HEK293T (cell line): ENCODE measurements at regions not wholly inside any gene's neighbourhood (a gene's known extent, or its start where the extent isn't known, plus 50 kb on each side); places are given as distances from the start of the nearest gene placed in this dataset.

Experiments
- CTCF ChIA-PET: fragments of 350-600 bp; formaldehyde crosslinking; extraction: SDS; loops from one replicate; lab custom pipeline; 2021; ENCODE audit warnings: antibody characterized with exemption, inconsistent platforms; lab: Yijun Ruan, JAX
- POLR2A ChIA-PET: fragments of 350-600 bp; formaldehyde crosslinking; extraction: SDS; loops from one replicate; lab custom pipeline; 2020; ENCODE audit warnings: antibody characterized with exemption, inconsistent platforms; lab: Yijun Ruan, JAX
- DNase-seq: peaks from one replicate; pipeline ENCODE4 v3.0.0; 2012; ENCODE audit warnings: mixed read lengths; ENCODE audit errors: extremely low spot score
- ARNT ChIP-seq: fragments of 450-650 bp; IDR thresholded peaks from 2 replicates; pipeline ENCODE4 v1.6.1; 2017; ENCODE audit warnings: mild to moderate bottlenecking
- BHLHE40 ChIP-seq: fragments of 450-650 bp; IDR thresholded peaks from 2 replicates; pipeline ENCODE4 v1.6.1; 2016; ENCODE audit warnings: mild to moderate bottlenecking, moderate library complexity, borderline replicate concordance
- CTBP1 ChIP-seq: fragments of 450-650 bp; IDR thresholded peaks from 2 replicates; pipeline ENCODE4 v1.6.1; 2016; ENCODE audit warnings: borderline replicate concordance
- ELF4 ChIP-seq: fragments of 450-650 bp; IDR thresholded peaks from 2 replicates; pipeline ENCODE4 v1.6.1; 2017; ENCODE audit warnings: antibody characterized with exemption
- FOXA1 ChIP-seq: fragments of 450-650 bp; IDR thresholded peaks from 2 replicates; pipeline ENCODE4 v1.6.1; 2016; ENCODE audit warnings: mild to moderate bottlenecking
- FOXK2 ChIP-seq: fragments of 450-650 bp; IDR thresholded peaks from 2 replicates; pipeline ENCODE4 v1.6.1; 2016; ENCODE audit warnings: mild to moderate bottlenecking
- FOXM1 ChIP-seq: fragments of 450-650 bp; IDR thresholded peaks from 2 replicates; pipeline ENCODE4 v1.6.1; 2017; ENCODE audit warnings: mild to moderate bottlenecking, borderline replicate concordance
- HDGF ChIP-seq: fragments of 450-650 bp; IDR thresholded peaks from 2 replicates; pipeline ENCODE4 v1.6.1; 2017; ENCODE audit warnings: antibody characterized with exemption, borderline replicate concordance
- L3MBTL2 ChIP-seq: fragments of 450-650 bp; conservative IDR thresholded peaks from 2 replicates; pipeline ENCODE4 v1.6.1; 2016; ENCODE audit warnings: mild to moderate bottlenecking
- LEF1 ChIP-seq: fragments of 450-650 bp; IDR thresholded peaks from 2 replicates; pipeline ENCODE4 v1.6.1; 2017; ENCODE audit warnings: mild to moderate bottlenecking, borderline replicate concordance
- NFRKB ChIP-seq: fragments of 450-650 bp; IDR thresholded peaks from 2 replicates; pipeline ENCODE4 v1.6.1; 2016; ENCODE audit warnings: mild to moderate bottlenecking, moderate library complexity
- SP1 ChIP-seq: fragments of 450-650 bp; IDR thresholded peaks from 2 replicates; pipeline ENCODE4 v1.6.1; 2017
- SUZ12 ChIP-seq: fragments of 450-650 bp; IDR thresholded peaks from 2 replicates; pipeline ENCODE4 v1.6.1; 2016; ENCODE audit warnings: mild to moderate bottlenecking
- TARDBP ChIP-seq: fragments of 450-650 bp; IDR thresholded peaks from 2 replicates; pipeline ENCODE4 v1.6.1; 2016
- ZNF384 ChIP-seq: fragments of 450-650 bp; IDR thresholded peaks from 2 replicates; pipeline ENCODE4 v1.6.1; 2016
- TF ChIP-seq, protein P1 (sequence below): fragments of 450-650 bp; IDR thresholded peaks from 2 replicates; pipeline ENCODE4 v1.6.1; 2016

- no peak for TF ChIP-seq SUZ12
- TF ChIP-seq, protein P1, sequence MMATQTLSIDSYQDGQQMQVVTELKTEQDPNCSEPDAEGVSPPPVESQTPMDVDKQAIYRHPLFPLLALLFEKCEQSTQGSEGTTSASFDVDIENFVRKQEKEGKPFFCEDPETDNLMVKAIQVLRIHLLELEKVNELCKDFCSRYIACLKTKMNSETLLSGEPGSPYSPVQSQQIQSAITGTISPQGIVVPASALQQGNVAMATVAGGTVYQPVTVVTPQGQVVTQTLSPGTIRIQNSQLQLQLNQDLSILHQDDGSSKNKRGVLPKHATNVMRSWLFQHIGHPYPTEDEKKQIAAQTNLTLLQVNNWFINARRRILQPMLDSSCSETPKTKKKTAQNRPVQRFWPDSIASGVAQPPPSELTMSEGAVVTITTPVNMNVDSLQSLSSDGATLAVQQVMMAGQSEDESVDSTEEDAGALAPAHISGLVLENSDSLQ = peak; percentile 55
- no peak for TF ChIP-seq FOXA1
- no peak for TF ChIP-seq BHLHE40
- no peak for TF ChIP-seq TARDBP
- POLR2A ChIA-PET = no interaction called here
- no peak for DNase-seq
- CTCF ChIA-PET = no interaction called here
Measured at GRCh38 chr1:57943365-57943764, 519.5 kb upstream of the DAB1 start.

DNA sequence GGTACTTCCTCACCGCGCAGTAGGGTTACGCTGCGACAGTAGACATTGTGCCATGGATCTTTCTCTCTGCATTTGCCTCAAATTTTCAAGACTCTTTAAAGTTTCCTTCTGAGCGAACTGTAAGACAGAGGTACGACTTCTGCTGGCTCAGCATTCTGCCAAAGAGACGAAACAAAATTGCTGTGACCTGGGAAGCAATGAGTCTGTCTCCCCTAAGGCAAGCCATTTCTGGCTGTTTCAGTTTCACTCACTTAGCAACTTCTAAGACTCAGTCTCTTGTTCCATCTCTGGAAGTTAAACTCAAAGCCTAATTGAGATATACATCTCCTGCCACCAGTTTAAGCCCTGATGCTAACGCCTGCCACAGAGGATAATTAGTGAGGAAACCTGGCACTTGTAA, 510.9 kb upstream of the DAB1 start:
- ChIA-PET CTCF (no interaction called here), POLR2A (no interaction called here)
- DNase-seq = no peak
- TF ChIP-seq L3MBTL2 = no peak
- TF ChIP-seq, protein P1 = no peak
- TF ChIP-seq FOXM1 = no peak
- no peak for TF ChIP-seq SP1
- TF ChIP-seq ARNT = no peak
- TF ChIP-seq NFRKB = no peak
- TF ChIP-seq ELF4 = no peak

- DNase-seq = no peak
- ChIA-PET POLR2A (no interaction called here), CTCF (no interaction called here)
- TF ChIP-seq BHLHE40 = no peak
Measured at GRCh38 chr1:57927003-57927402, 503.1 kb upstream of the DAB1 start.

- POLR2A ChIA-PET = no interaction called here
- TF ChIP-seq LEF1 (no peak), CTBP1 (no peak), BHLHE40 (no peak), HDGF (no peak), SUZ12 (no peak), ARNT (no peak), TARDBP (no peak), ELF4 (no peak), L3MBTL2 (no peak), FOXA1 (no peak)
- DNase-seq = no peak
- CTCF ChIA-PET = interaction anchor here (0.7 kb wide), 1 partner anchor 21 kb away, joined by 3 read pairs; no protein-coding TSS in a partner anchor
Measured at GRCh38 chr1:57926025-57926552, 502.2 kb upstream of the DAB1 start.

DNA sequence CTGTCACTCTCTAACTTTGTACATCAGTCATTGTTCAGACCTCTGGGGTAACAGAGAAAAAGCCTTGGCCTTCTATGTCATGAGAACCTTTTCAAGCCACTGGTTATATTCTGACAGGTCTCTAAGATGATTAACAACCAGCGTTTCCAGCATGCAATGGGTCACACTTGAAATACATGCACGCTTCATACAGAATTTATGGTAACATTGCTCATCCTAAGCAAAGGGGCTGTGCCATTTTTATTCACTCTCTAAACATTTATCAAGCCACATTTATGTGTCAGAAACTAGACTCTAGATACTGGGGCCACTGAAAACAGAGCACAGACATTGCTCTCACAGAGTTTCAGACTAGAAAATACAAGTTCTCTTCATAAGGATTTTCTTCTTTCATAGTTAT, 501.4 kb upstream of the DAB1 start:
- TF ChIP-seq CTBP1 (no peak), ELF4 (no peak), FOXM1 (no peak), TARDBP (no peak), ARNT (no peak), NFRKB (no peak), BHLHE40 (no peak), L3MBTL2 (no peak), SP1 (no peak), LEF1 (no peak), HDGF (no peak), ZNF384 (no peak), FOXK2 (no peak), FOXA1 (no peak)
- TF ChIP-seq, protein P1 = no peak
- DNase-seq = no peak
- ChIA-PET CTCF (no interaction called here), POLR2A (no interaction called here)

DNA sequence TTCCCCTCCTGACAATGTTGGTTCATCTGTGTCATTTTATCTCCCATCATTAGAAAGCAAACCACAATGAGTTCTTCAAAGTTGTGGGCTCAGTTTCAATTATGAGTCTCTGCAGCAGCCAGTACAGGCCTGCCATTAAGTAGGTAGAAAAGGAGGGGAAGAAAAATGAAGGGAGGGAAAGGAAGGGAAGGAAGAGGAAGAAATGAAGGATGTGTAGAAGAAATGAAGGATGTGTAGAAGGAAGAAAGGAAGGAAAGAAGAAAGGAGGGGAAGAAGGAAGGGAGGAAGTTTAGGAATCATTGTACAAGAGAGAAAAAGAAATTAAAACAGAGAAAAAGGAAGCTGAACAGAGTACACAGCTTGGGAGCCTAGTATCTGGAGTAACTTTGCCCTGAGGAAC, 498.3 kb upstream of the DAB1 start:
- ChIA-PET POLR2A (no interaction called here), CTCF (no interaction called here)
- DNase-seq = no peak
- TF ChIP-seq SP1 (no peak), LEF1 (no peak), FOXK2 (no peak), FOXM1 (no peak), TARDBP (no peak), ARNT (no peak)

DNA sequence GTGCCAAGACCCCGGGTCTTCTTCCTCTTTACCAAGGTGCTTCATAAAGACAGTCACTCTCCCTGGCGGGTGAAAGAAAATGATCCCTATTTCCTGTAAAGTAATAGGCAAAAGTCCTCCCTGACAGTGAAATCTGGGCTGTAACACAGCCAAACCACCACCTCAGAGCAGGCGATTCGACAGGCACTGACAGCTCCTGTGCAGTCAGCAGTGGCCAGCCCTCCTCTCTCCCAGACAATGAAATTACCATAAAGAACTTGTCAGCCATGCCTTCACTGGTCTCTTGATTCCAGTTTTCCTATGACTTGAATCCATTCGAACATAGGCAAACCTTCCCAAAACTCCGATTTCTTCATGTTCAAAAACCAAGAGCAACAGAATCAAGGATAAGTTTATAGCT, 492.2 kb upstream of the DAB1 start:
- ChIA-PET POLR2A (no interaction called here), CTCF (no interaction called here)
- no peak for DNase-seq
- no peak for TF ChIP-seq ARNT
- no peak for TF ChIP-seq CTBP1
- TF ChIP-seq FOXK2 = no peak
- no peak for TF ChIP-seq SP1
- TF ChIP-seq SUZ12 = no peak
- TF ChIP-seq, protein P1 = no peak
- TF ChIP-seq ELF4 = no peak
- no peak for TF ChIP-seq FOXM1
- TF ChIP-seq NFRKB = no peak
